HepG2 (cell line): ENCODE measurements at regions not wholly inside any gene's neighbourhood (a gene's known extent, or its start where the extent isn't known, plus 50 kb on each side); places are given as distances from the start of the nearest gene placed in this dataset.

Source experiments
- ARHGAP35 ChIP-seq: sonication (generic); formaldehyde crosslinking; IDR thresholded peaks from 2 replicates; pipeline ENCODE4 v1.9.0; 2022; ENCODE audit warnings: mild to moderate bottlenecking, inconsistent platforms, moderate library complexity, missing genetic modification reagents, borderline replicate concordance
- ATF5 ChIP-seq: sonication (generic); formaldehyde crosslinking; IDR thresholded peaks from 2 replicates; pipeline ENCODE4 v1.4.0; 2020; ENCODE audit warnings: mild to moderate bottlenecking, low read depth, missing genetic modification reagents
- CTCF ChIP-seq: sonication (generic); formaldehyde crosslinking; IDR thresholded peaks from 2 replicates; pipeline ENCODE4 v1.5.0; 2020; ENCODE audit warnings: mild to moderate bottlenecking, missing genetic modification reagents, moderate library complexity
- GTF2F1 ChIP-seq: fragments of 150-350 bp; IDR thresholded peaks from 2 replicates; pipeline ENCODE4 v1.6.1; 2014; ENCODE audit warnings: low read length
- HDAC6 ChIP-seq: fragments of 200-600 bp; sonication (generic); IDR thresholded peaks from 2 replicates; pipeline ENCODE4 v1.7.0; 2017; ENCODE audit warnings: mild to moderate bottlenecking, antibody characterized with exemption, low read length, low read depth
- PBX3 ChIP-seq: sonication (generic); formaldehyde crosslinking; IDR thresholded peaks from 2 replicates; pipeline ENCODE4 v1.8.1; 2023; ENCODE audit warnings: missing genetic modification reagents, inconsistent platforms, borderline replicate concordance
- PHF20 ChIP-seq: sonication (generic); formaldehyde crosslinking; IDR thresholded peaks from 2 replicates; pipeline ENCODE4 v1.5.0; 2020; ENCODE audit warnings: mild to moderate bottlenecking, missing genetic modification reagents
- RAD21 ChIP-seq: fragments of 450-650 bp; formaldehyde crosslinking; IDR thresholded peaks from 2 replicates; pipeline ENCODE4 v1.5.0; 2020; ENCODE audit warnings: mild to moderate bottlenecking
- ZBTB21 ChIP-seq: sonication (generic); formaldehyde crosslinking; IDR thresholded peaks from 2 replicates; pipeline ENCODE4 v1.4.0; 2020; ENCODE audit warnings: missing genetic modification reagents
- ZNF121 ChIP-seq: sonication (generic); formaldehyde crosslinking; IDR thresholded peaks from 2 replicates; pipeline ENCODE4 v1.5.0; 2020; ENCODE audit warnings: mild to moderate bottlenecking, missing genetic modification reagents

- TF ChIP-seq PBX3 (no peak), ATF5 (CRISPR knock-in tag) (no peak), PHF20 (no peak), CTCF (CRISPR knock-in tag) (no peak), ARHGAP35 (CRISPR knock-in tag) (no peak), RAD21 (CRISPR knock-in tag) (no peak), GTF2F1 (no peak), HDAC6 (no peak), ZNF121 (no peak), ZBTB21 (CRISPR knock-in tag) (no peak)
Observed at GRCh38 chr2:41496908-41497307, 550.9 kb upstream of the PKDCC start.
